ENCODE measurements at regions not wholly inside any gene's neighbourhood (a gene's known extent, or its start where the extent isn't known, plus 50 kb on each side); places are given as distances from the start of the nearest gene placed in this dataset.

DNA sequence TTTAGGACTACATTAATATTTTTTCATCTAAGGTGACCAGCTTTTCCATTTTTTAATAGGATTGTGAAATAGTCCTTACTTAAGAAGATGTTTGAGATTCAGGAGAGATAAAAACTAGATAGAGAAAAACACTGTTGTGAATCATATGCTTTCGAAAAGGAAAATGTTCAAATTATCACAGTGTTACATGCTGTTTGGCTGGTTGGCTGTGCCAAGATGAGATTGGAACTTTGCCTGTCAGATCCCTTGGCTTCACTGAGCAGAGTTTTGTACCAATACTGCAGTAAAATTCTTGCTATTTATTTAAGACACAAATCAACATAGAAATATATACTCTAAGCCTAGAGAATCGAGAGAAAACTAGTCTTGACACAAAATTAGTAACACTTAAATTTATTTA is 117.2 kb downstream of the OXSM start:
- Histone ChIP-seq H2BK5ac (ENCODE audit: low read depth, low read length) (no peak overlapping the region), H3K79me2 (ENCODE audit: control insufficient read depth in 1 of 2, insufficient read depth in 2 of 2, low read length in 2 of 2) (no peaks in the 10 kb centered on the region), H4K5ac (ENCODE audit: insufficient read length, low read depth, low read length) (no peak overlapping the region), H2BK15ac (ENCODE audit: low read length) (no peak overlapping the region), H3K79me1 (ENCODE audit: low read depth, low read length) (no peaks in the 10 kb centered on the region), H4K91ac (replicated peaks; ENCODE audit: insufficient read length, low read length) (no peak overlapping the region), H3K18ac (ENCODE audit: extremely low read depth, low read length) (no peak overlapping the region), H3K14ac (ENCODE audit: insufficient read length) (no peak overlapping the region), H2BK12ac (ENCODE audit: low read depth, low read length) (no peak overlapping the region), H2AK5ac (ENCODE audit: low read depth, low read length) (no peak overlapping the region), H2BK20ac (ENCODE audit: low read length) (no peak overlapping the region), H3K9ac (replicated peaks in 1 of 4; ENCODE audit: extremely low read depth in 1 of 4, low read depth in 3 of 4, low read length in 3 of 4) (no peak overlapping the region), H3K56ac (replicated peaks; ENCODE audit: insufficient read length, low read depth, low read length) (no peak overlapping the region), H3K9me3 (ENCODE audit: insufficient read depth in 2 of 2, low read depth in 1 of 2, low read length in 1 of 2) (no peaks in the 10 kb centered on the region), H2BK120ac (replicated peaks; ENCODE audit: low read depth, low read length) (no peak overlapping the region), H3K4me2 (ENCODE audit: insufficient read depth in 1 of 2, low read depth in 2 of 2, low read length in 2 of 2) (no peak overlapping the region), H2AFZ (ENCODE audit: low read length) (no peak overlapping the region), H4K20me1 (replicated peaks in 1 of 2; ENCODE audit: control insufficient read depth in 1 of 2, insufficient read depth in 2 of 2, low read length in 2 of 2) (no peaks in the 10 kb centered on the region), H3K23ac (ENCODE audit: insufficient read length) (no peak overlapping the region), H3K23me2 (ENCODE audit: low read depth, low read length) (no peaks in the 10 kb centered on the region), H3K36me3 (ENCODE audit: control insufficient read depth in 2 of 4, insufficient read depth in 4 of 4, low read length in 3 of 4) (no peaks in the 10 kb centered on the region), H3K27ac (ENCODE audit: low read depth, low read length) (no peak overlapping the region), H3K4me3 (ENCODE audit: extremely low read depth in 1 of 4, insufficient read depth in 2 of 4, low read depth in 3 of 4, low read length in 4 of 4) (no peak overlapping the region), H3K27me3 (replicated peaks in 1 of 4; ENCODE audit: control insufficient read depth in 3 of 4, extremely low read depth in 1 of 4, insufficient read depth in 3 of 4, low read length in 3 of 4) (no peaks in the 10 kb centered on the region), H3K4me1 (replicated peaks in 1 of 4; ENCODE audit: control insufficient read depth in 3 of 4, insufficient read depth in 4 of 4, low read length in 3 of 4) (peaks cover 0 to 6% (median 0%) of the 10 kb centered on the region in 4 experiments; a peak in 1 of 7 replicates), H4K8ac (ENCODE audit: extremely low read depth, insufficient read depth, low read length) (no peak overlapping the region), H3K4ac (replicated peaks; ENCODE audit: insufficient read length, low read depth, low read length) (no peak overlapping the region)
- POLR2A ChIA-PET (ENCODE audit: partially characterized antibody) = no interaction called here
- TF ChIP-seq SRF (IDR thresholded peaks at IDR 0.05; ENCODE audit: low read depth, low read length) (no peak), USF2 (IDR thresholded peaks at IDR 0.05; ENCODE audit: low read length) (no peak), SP1 (IDR thresholded peaks at IDR 0.05; ENCODE audit: low read depth, low read length) (no peak), POU5F1 (IDR thresholded peaks at IDR 0.05; ENCODE audit: low read depth, low read length) (no peak), BACH1 (IDR thresholded peaks at IDR 0.05; ENCODE audit: low read length) (no peak), BCL11A (IDR thresholded peaks at IDR 0.05; ENCODE audit: low read depth in 2 of 2, low read length in 2 of 2) (no peak)
- TF ChIP-seq, protein P1, sequence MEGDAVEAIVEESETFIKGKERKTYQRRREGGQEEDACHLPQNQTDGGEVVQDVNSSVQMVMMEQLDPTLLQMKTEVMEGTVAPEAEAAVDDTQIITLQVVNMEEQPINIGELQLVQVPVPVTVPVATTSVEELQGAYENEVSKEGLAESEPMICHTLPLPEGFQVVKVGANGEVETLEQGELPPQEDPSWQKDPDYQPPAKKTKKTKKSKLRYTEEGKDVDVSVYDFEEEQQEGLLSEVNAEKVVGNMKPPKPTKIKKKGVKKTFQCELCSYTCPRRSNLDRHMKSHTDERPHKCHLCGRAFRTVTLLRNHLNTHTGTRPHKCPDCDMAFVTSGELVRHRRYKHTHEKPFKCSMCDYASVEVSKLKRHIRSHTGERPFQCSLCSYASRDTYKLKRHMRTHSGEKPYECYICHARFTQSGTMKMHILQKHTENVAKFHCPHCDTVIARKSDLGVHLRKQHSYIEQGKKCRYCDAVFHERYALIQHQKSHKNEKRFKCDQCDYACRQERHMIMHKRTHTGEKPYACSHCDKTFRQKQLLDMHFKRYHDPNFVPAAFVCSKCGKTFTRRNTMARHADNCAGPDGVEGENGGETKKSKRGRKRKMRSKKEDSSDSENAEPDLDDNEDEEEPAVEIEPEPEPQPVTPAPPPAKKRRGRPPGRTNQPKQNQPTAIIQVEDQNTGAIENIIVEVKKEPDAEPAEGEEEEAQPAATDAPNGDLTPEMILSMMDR (IDR thresholded peaks at IDR 0.05; ENCODE audit: control extremely low read depth in 1 of 3, insufficient read depth in 1 of 3, low read depth in 1 of 3, low read length in 3 of 3) = no peak
- DNase-seq (ENCODE audit: low read depth in 1 of 2, low spot score in 2 of 2) (no peak), FAIRE-seq (no peak)
- CTCF ChIA-PET (ENCODE audit: partially characterized antibody) = interaction anchor here (1.0 to 1.7 kb wide), 5 partner anchors 9 to 259 kb away, joined by 3 to 7 read pairs (median 5); no protein-coding TSS in a partner anchor
- 88% methylated on average over 2 of the region's 2 CpGs; no CpG with 5 or more reads in 1 of the 2 experiments for whole genome bisulfite sequencing, 2 experiments (ENCODE audit: extremely low coverage in 1 of 2, insufficient coverage in 1 of 2, insufficient read length in 1 of 2, insufficient replicate concordance in 2 of 2, low coverage in 1 of 2, low lambda C conversion rate in 2 of 2, missing lambda C conversion rate in 1 of 2)
